ENCODE measurements at regions not wholly inside any gene's neighbourhood (a gene's known extent, or its start where the extent isn't known, plus 50 kb on each side); places are given as distances from the start of the nearest gene placed in this dataset.
"Not testable (repeated sequence)": the region's sequence is repeated elsewhere in the genome, so short reads cannot be mapped to it uniquely, and the experiment has no call there.

DNA sequence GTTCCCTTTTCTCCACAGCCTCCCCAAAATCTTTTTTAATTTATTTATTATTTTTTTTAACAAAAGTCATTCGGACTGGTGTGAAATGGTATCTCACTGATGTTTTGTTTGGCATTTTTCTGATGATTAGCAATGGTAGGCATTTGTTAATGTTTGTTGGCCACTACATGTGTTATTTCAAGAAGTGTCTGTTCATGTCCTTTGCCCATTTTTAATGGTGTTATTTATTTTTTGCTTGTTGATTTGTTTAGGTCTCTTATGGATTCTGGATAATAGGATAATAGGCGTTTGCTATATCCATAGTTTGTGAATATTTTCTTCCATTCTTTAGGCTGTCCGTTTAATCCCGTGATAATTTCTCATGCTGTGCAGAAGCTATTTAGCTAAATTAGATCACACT lies 596.5 kb upstream of the DEFB115 start:
- H3K4me3 ChIP-seq (ENCODE audit: insufficient read depth, low read length); H3K36me3 ChIP-seq (ENCODE audit: insufficient read depth, low read length); H3K9me3 ChIP-seq (ENCODE audit: low read depth, low read length); DNase-seq (ENCODE audit: insufficient read length, low spot score, missing footprints); H4K20me1 ChIP-seq (ENCODE audit: insufficient read depth, low read length); H3K27ac ChIP-seq (ENCODE audit: low read depth, low read length); H3K4me1 ChIP-seq (ENCODE audit: insufficient read depth, low read length); H3K79me2 ChIP-seq (ENCODE audit: insufficient read depth, low read length); H3K27me3 ChIP-seq (ENCODE audit: insufficient read depth, low read length); H3K4me2 ChIP-seq (ENCODE audit: insufficient read depth, low read length); H2AFZ ChIP-seq (ENCODE audit: low read length): not testable (repeated sequence)

DNA sequence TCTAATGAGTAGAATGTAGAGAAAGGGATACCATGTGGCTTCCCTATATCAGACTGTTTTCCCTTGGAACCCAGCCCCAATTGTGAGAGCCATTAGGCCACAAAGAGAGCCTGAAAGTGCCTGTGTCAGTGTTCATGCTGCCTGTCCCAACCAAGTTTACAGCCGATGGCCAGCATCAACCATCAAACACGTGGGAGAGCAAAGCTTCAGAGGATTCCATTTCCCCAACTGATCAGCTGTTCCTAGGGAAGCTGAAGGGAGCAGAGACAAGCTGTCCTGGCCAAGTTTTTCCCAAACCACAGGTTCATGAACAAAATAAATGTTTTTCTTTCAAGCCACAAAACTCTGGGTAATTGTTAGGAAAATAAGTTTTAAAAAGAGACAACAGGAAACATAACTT lies 589.0 kb upstream of the DEFB115 start:
- not testable (repeated sequence) for H2AFZ ChIP-seq (ENCODE audit: low read length); H3K36me3 ChIP-seq (ENCODE audit: insufficient read depth, low read length); H3K9me3 ChIP-seq (ENCODE audit: low read depth, low read length); H3K4me1 ChIP-seq (ENCODE audit: insufficient read depth, low read length); H3K4me3 ChIP-seq (ENCODE audit: insufficient read depth, low read length); H3K27ac ChIP-seq (ENCODE audit: low read depth, low read length); H3K4me2 ChIP-seq (ENCODE audit: insufficient read depth, low read length); DNase-seq (ENCODE audit: insufficient read length, low spot score, missing footprints); H3K79me2 ChIP-seq (ENCODE audit: insufficient read depth, low read length); H3K27me3 ChIP-seq (ENCODE audit: insufficient read depth, low read length); H4K20me1 ChIP-seq (ENCODE audit: insufficient read depth, low read length)

GRCh38 chr20:30669330-30670029 lies 588.0 kb upstream of the DEFB115 start:
- not testable (repeated sequence) for H3K36me3 ChIP-seq (ENCODE audit: insufficient read depth, low read length); H3K4me2 ChIP-seq (ENCODE audit: insufficient read depth, low read length); H3K4me1 ChIP-seq (ENCODE audit: insufficient read depth, low read length); H4K20me1 ChIP-seq (ENCODE audit: insufficient read depth, low read length); H3K9me3 ChIP-seq (ENCODE audit: low read depth, low read length); H3K27me3 ChIP-seq (ENCODE audit: insufficient read depth, low read length); H3K4me3 ChIP-seq (ENCODE audit: insufficient read depth, low read length); DNase-seq (ENCODE audit: insufficient read length, low spot score, missing footprints); H3K27ac ChIP-seq (ENCODE audit: low read depth, low read length); H3K79me2 ChIP-seq (ENCODE audit: insufficient read depth, low read length); H2AFZ ChIP-seq (ENCODE audit: low read length)

DNA sequence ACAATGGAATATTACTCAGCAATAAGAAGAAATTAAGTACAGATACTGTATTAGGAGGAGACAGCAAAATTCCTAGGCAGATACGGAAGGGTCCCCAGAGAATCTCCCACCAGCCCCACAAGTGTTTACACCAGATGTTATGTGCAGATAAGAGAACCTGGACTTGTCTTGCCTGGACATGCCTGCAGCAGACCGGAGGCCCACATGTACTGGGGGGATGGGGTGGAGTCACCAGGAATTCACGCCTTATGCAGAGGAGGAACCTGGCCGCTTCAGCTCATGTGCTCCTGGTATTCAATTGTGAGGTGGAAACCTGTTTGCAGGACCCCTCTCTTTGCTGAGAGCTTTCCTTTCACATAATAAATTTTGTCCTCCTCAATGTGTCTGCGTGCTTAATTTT lies 586.3 kb upstream of the DEFB115 start:
- H3K27me3 ChIP-seq (ENCODE audit: insufficient read depth, low read length); H3K36me3 ChIP-seq (ENCODE audit: insufficient read depth, low read length); H3K27ac ChIP-seq (ENCODE audit: low read depth, low read length); H3K4me1 ChIP-seq (ENCODE audit: insufficient read depth, low read length); H4K20me1 ChIP-seq (ENCODE audit: insufficient read depth, low read length); H3K9me3 ChIP-seq (ENCODE audit: low read depth, low read length); H3K79me2 ChIP-seq (ENCODE audit: insufficient read depth, low read length); H3K4me3 ChIP-seq (ENCODE audit: insufficient read depth, low read length); DNase-seq (ENCODE audit: insufficient read length, low spot score, missing footprints); H2AFZ ChIP-seq (ENCODE audit: low read length); H3K4me2 ChIP-seq (ENCODE audit: insufficient read depth, low read length): not testable (repeated sequence)

DNA sequence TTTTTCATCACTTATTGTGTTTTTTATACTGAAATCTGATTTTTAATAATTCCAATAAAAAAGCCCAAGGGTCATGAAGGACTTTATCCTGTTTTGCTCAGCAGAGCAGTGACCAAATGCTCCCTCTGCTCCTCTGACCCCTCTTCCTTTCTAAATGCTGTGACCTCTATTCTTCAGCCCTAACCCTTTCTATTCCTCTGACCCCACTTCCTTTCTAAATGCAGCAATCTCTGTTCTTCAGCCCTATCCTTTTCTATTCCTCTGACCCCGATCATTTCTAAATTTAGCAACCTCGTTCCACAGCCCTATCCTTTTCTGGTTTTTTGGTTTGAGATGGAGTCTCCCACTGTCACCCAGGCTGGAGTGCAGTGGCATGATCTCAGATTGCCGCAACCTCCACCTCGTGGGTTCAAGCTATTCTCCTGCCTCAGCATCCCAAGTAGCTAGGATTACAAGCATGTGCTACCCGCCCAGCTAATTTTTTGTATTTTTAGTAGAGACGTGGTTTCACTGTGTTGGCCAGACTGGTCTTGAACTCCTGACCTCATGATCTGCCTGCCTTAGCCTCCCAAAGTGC lies 581.4 kb upstream of the DEFB115 start:
- H3K4me1 ChIP-seq (ENCODE audit: insufficient read depth, low read length); H4K20me1 ChIP-seq (ENCODE audit: insufficient read depth, low read length); H3K9me3 ChIP-seq (ENCODE audit: low read depth, low read length); H3K79me2 ChIP-seq (ENCODE audit: insufficient read depth, low read length); H3K27me3 ChIP-seq (ENCODE audit: insufficient read depth, low read length); H3K36me3 ChIP-seq (ENCODE audit: insufficient read depth, low read length); H2AFZ ChIP-seq (ENCODE audit: low read length); H3K4me2 ChIP-seq (ENCODE audit: insufficient read depth, low read length); DNase-seq (ENCODE audit: insufficient read length, low spot score, missing footprints); H3K27ac ChIP-seq (ENCODE audit: low read depth, low read length); H3K4me3 ChIP-seq (ENCODE audit: insufficient read depth, low read length): not testable (repeated sequence)

DNA sequence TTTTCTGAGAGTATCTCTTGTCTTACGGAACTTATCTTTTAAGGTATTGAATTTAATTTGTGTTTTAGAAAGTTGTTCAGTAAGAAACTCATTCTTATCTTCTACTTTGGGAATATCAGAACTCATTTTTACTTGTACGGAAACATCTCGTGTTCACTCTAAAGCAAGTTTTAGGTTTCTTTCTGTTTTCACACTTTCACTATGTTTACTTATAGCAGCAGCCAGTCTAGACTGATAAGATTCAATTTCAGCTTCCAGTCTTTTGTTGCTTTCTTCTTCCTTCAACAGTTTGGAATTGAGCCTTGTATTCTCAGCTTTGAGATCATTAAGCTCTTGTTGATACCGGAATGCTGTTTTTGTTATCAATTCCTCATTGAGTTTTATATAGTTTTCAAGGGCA lies 575.2 kb upstream of the DEFB115 start:
- DNase-seq (ENCODE audit: insufficient read length, low spot score, missing footprints); H4K20me1 ChIP-seq (ENCODE audit: insufficient read depth, low read length); H3K4me1 ChIP-seq (ENCODE audit: insufficient read depth, low read length); H3K4me2 ChIP-seq (ENCODE audit: insufficient read depth, low read length); H2AFZ ChIP-seq (ENCODE audit: low read length); H3K27me3 ChIP-seq (ENCODE audit: insufficient read depth, low read length); H3K4me3 ChIP-seq (ENCODE audit: insufficient read depth, low read length); H3K9me3 ChIP-seq (ENCODE audit: low read depth, low read length); H3K36me3 ChIP-seq (ENCODE audit: insufficient read depth, low read length); H3K27ac ChIP-seq (ENCODE audit: low read depth, low read length); H3K79me2 ChIP-seq (ENCODE audit: insufficient read depth, low read length): not testable (repeated sequence)

- H4K20me1 ChIP-seq (ENCODE audit: insufficient read depth, low read length); H3K36me3 ChIP-seq (ENCODE audit: insufficient read depth, low read length); H3K9me3 ChIP-seq (ENCODE audit: low read depth, low read length); H3K4me2 ChIP-seq (ENCODE audit: insufficient read depth, low read length); H3K79me2 ChIP-seq (ENCODE audit: insufficient read depth, low read length); DNase-seq (ENCODE audit: insufficient read length, low spot score, missing footprints); H3K27me3 ChIP-seq (ENCODE audit: insufficient read depth, low read length); H3K4me3 ChIP-seq (ENCODE audit: insufficient read depth, low read length); H3K4me1 ChIP-seq (ENCODE audit: insufficient read depth, low read length); H2AFZ ChIP-seq (ENCODE audit: low read length); H3K27ac ChIP-seq (ENCODE audit: low read depth, low read length): not testable (repeated sequence)
These were observed 544.6 kb upstream of the DEFB115 start for GRCh38 chr20:30712861-30713260.

DNA sequence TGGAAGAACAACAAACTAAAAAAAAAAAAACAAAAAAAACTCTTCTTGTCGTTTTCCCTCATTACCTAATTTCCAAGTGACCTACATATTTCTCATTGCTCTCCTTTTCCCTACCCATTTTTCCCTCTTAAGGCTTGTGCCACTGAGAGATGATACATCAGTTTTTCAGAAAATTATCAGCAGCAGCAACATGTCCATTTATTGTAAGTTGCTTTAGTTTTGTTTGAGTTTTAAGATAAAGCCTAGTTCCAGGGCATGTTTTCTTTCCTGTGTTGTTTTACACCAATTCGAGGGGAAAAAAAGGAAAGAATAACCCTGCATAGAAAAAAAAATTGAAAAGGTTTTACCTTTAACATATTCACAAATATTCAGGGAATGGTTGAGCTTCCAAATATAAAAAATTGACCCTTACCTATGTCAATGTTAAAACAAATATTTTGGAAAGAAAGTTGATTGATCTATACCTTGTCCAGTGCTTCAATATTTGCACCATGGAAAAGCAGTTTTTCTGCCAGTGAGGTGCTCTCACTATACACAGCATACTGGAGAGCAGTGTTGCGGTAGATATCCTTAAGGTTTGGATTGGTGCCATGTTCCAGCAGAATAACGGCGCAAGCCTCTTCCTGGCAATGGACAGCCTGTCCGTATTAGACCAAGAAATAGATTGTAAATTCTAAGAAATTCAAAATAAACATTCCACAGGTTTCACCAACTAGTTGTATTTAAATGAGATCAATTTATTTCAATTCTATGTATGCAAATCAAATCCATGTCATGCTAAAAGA lies 537.9 kb upstream of the DEFB115 start:
- H3K27ac ChIP-seq (ENCODE audit: low read depth, low read length); H3K27me3 ChIP-seq (ENCODE audit: insufficient read depth, low read length); H3K4me1 ChIP-seq (ENCODE audit: insufficient read depth, low read length); H3K9me3 ChIP-seq (ENCODE audit: low read depth, low read length); H3K4me3 ChIP-seq (ENCODE audit: insufficient read depth, low read length); H3K36me3 ChIP-seq (ENCODE audit: insufficient read depth, low read length); H4K20me1 ChIP-seq (ENCODE audit: insufficient read depth, low read length); H2AFZ ChIP-seq (ENCODE audit: low read length); H3K4me2 ChIP-seq (ENCODE audit: insufficient read depth, low read length); DNase-seq (ENCODE audit: insufficient read length, low spot score, missing footprints); H3K79me2 ChIP-seq (ENCODE audit: insufficient read depth, low read length): not testable (repeated sequence)

- not testable (repeated sequence) for H3K9me3 ChIP-seq (ENCODE audit: low read depth, low read length); DNase-seq (ENCODE audit: insufficient read length, low spot score, missing footprints); H4K20me1 ChIP-seq (ENCODE audit: insufficient read depth, low read length); H3K4me2 ChIP-seq (ENCODE audit: insufficient read depth, low read length); H2AFZ ChIP-seq (ENCODE audit: low read length); H3K27ac ChIP-seq (ENCODE audit: low read depth, low read length); H3K36me3 ChIP-seq (ENCODE audit: insufficient read depth, low read length); H3K79me2 ChIP-seq (ENCODE audit: insufficient read depth, low read length); H3K27me3 ChIP-seq (ENCODE audit: insufficient read depth, low read length); H3K4me3 ChIP-seq (ENCODE audit: insufficient read depth, low read length); H3K4me1 ChIP-seq (ENCODE audit: insufficient read depth, low read length)
These were observed 534.0 kb upstream of the DEFB115 start for GRCh38 chr20:30723511-30723910.

Data from osteoblast (primary cell).